SU-DHL-6 (cell line): ENCODE measurements at regions not wholly inside any gene's neighbourhood (a gene's known extent, or its start where the extent isn't known, plus 50 kb on each side); places are given as distances from the start of the nearest gene placed in this dataset.

ENCODE experiments used
- CTCF ChIP-seq: fragments of 200-600 bp; sonication (generic); IDR thresholded peaks from one replicate; pipeline ENCODE4 v1.5.1; 2017; ENCODE audit warnings: antibody characterized with exemption, mild to moderate bottlenecking, low read length, moderate library complexity; ENCODE audit not compliant: insufficient read depth, poor library complexity, severe bottlenecking
- EZH2phosphoT487 ChIP-seq: fragments of 200-600 bp; sonication (generic), shearing (Covaris generic); conservative IDR thresholded peaks from 2 replicates; pipeline ENCODE4 v1.6.1; 2018; ENCODE audit warnings: mild to moderate bottlenecking, antibody characterized with exemption, low read length, moderate library complexity, mixed read lengths

GRCh38 chr5:57804505-57804904, 321.9 kb upstream of the ACTBL2 start:
- TF ChIP-seq CTCF (no peak), EZH2phosphoT487 (no peak)
